ENCODE measurements at regions not wholly inside any gene's neighbourhood (a gene's known extent, or its start where the extent isn't known, plus 50 kb on each side); places are given as distances from the start of the nearest gene placed in this dataset.

GRCh38 chr17:16886655-16887322, 85.1 kb downstream of the TNFRSF13B start:
- no peak for TF ChIP-seq MAX (IDR thresholded peaks at IDR 0.05; ENCODE audit: insufficient read depth, insufficient read length)
- TF ChIP-seq POLR2AphosphoS5 (IDR thresholded peaks at IDR 0.05; ENCODE audit: insufficient read depth, low read depth, low read length), result no peak
- no peak for TF ChIP-seq CTCF (IDR thresholded peaks at IDR 0.05; ENCODE audit: extremely low read depth in 1 of 2, insufficient read depth in 1 of 2, low read depth in 1 of 2, low read length in 2 of 2)
- TF ChIP-seq EZH2 (IDR thresholded peaks at IDR 0.05; ENCODE audit: borderline replicate concordance, low read depth, low read length, severe bottlenecking), result no peak
- TF ChIP-seq POLR2A (IDR thresholded peaks at IDR 0.05; ENCODE audit: low read depth, low read length), result no peak
- TF ChIP-seq MYC (IDR thresholded peaks at IDR 0.05; ENCODE audit: low read depth, low read length), result no peak
- no peak for TF ChIP-seq GATA2 (IDR thresholded peaks at IDR 0.05; ENCODE audit: insufficient read depth, insufficient read length, low read depth, low read length)
- TF ChIP-seq JUN (IDR thresholded peaks at IDR 0.05; ENCODE audit: borderline replicate concordance, insufficient read depth, insufficient read length, low read depth), result no peak

Measured in endothelial cell of umbilical vein (primary cell).